GM19099 (cell line): ENCODE measurements at regions not wholly inside any gene's neighbourhood (a gene's known extent, or its start where the extent isn't known, plus 50 kb on each side); places are given as distances from the start of the nearest gene placed in this dataset.

Source experiments
- POLR2A ChIP-seq: IDR thresholded peaks from 3 replicates; pipeline ENCODE4 v1.6.1; 2011; ENCODE audit warnings: low read depth; ENCODE audit not compliant: insufficient read length; ENCODE audit errors: extremely low read depth

DNA sequence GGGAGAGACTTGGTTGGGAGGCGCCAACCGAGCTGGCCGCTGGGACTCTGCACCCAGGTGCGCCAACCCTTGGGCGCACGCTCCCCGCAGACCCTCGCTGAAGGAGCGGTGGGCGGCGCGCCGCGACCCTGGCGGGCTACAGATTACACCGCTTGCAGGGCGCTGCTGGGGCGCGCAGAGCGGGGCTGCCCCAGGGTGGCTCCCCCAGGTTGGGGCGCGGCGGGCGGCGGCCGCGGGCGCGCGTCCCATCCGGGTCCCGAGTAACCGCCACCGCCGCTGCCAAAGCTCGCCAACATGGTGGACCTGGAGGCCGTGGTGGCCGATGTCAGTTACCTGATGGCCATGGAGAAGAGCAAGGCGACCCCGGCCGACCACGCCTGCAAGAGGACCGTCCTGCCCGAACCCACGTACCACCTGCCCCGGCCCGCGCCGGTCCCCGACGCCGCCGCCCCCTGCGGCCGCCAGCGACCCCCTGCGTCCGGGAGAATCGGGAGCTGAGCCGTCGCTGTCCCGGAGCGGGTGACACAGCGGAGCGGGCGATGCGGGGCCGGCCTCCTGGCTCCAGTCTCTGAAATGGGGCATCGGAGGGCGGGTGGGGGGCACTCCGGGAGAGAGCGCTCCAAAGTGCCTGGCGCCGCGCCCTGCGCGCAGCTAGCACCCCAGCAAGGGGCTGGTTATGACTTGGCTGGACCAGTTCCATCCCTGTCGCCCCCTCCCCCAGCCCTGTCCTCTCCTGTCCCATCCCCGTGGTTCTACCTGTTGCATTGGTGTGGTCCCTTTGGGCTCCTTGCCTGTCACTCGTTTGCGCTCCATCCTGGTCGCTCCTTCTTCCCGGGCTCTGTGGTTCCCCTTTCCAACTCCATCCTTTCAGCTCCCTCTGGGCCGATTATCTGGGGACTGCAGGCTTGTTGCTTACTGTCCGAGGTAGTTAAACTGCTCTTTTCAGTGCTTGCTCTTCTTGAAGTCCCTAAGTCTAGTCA is 143.3 kb upstream of the GRK3 start:
- TF ChIP-seq POLR2A, result no peak

DNA sequence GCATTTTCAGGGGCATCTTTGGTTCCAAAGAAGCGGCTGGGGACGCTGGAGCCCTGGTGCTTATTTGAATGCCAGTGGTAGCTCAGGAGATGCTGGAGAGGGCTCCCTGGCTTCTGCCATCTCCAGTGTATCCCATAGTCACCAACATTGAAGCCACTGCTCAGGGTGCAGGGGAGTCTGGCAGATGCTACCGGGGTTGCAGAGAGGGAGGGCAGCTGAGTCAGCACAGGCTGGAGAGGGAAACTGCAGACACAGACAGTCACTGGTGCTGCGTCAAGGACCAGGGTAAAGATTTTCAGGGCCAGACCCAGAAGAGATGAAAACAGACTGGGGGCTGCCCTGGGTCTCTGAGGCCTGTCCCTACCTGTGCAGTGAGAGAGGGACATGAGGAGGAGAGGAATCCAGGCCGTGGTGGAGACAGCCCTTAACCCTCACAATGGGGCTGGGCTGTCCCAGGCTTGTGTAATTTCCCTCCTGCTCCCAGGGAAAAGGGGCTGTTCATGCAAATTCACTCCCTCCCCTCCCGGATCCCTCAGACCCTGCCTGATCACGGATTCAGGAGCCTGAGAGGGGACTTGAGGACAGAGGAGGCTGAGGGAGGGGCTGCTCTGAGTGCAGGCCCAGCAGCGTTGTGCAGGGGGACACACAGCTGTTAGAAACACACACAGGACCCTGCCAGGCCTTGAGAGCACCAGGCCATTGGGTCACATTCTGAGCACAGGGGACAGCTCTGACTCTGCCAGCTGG is 126.9 kb upstream of the GRK3 start:
- TF ChIP-seq POLR2A, result no peak

DNA sequence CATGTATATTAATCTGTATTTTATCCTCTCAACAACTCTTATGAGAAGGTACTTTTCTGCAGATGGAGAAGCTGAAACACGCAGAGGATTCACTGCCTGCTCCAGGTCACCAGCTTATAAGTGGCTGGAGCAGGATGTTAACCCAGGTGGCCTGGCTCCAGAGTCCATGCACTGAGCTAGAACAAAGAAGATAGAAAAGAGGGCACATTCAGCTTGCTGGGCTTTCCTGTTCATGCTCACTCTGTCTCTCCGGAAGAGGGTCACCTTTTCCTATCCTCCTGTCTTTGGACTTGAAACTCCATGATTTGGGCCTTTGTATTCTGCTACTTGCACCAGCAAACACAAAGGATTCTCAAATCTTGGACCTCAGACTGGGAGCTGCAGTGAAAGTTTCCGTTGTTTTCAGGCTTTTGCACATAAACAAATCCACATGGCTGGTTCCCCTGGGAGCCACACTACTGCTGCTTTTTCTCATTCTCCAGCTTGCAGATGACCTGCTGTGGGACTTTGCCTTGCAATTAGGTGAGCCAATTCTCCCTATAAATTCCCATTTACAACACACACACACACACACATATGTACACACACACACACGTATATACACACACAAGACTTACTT is 117.3 kb upstream of the GRK3 start:
- TF ChIP-seq POLR2A, result no peak

DNA sequence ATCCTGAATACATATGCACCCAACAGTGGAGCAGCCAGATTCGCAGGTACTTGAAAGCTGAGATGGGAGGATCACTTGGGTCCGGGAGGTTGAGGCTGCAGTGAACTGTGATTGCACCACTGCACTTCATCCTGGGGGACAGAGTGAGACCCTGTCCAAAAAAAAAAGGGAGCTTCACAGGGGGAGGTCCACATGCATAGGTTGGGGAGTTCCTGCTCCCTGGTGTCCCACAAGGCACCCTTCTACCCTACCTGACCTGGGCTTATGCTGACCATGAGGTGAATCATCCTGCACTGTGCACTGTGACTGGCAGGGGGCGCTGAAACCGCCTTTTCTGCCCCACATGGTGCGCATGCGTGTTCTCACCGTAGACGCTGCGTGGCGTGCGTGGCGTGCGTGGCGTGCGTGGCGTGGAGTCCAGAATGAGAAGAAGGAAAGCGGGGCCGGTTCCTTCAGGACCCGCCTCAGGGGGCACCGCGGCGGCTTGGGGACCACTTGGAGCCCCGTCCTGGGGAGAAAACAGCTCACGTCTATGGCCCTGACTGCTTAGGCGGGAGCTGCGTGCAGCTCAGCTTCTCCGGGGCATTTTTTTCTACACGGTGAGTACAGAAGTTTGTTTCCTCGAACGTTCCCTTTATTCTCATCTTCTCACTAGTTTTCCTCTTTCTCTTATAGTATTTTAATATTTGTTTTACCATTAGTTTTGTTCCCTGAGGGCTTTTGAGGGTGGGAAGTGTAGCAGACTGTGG is 116.6 kb upstream of the GRK3 start:
- TF ChIP-seq POLR2A, result peak; percentile 90

DNA sequence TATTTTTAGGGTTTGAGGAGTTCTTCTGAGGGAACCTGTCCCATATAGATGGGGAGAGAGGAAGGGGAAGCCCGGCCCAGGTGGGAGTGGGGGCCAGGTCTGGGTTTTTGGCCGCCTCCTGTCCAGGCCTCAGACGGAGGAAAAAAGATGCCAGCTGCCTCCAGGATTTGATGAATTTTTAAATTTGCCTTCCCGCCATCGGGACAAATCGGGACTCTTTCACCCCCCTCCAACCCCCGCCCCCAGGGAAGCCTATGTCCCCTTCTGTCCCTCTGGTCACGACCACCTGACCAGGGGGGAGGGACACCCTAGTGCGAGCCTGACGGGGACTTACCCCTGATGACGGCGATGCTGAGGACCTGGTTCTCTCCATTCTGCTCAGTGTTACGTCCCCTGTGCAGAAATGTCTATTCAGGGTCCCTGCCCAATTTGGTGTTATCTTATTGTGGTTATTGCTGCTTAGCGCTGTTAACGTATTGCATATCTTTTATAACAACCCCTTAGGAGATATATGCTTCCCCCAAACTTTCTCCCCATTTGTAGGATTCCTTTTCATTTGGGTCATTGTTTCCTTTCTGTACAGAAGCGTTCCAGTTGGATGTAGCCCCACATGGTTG is 115.9 kb upstream of the GRK3 start:
- TF ChIP-seq POLR2A, result no peak

DNA sequence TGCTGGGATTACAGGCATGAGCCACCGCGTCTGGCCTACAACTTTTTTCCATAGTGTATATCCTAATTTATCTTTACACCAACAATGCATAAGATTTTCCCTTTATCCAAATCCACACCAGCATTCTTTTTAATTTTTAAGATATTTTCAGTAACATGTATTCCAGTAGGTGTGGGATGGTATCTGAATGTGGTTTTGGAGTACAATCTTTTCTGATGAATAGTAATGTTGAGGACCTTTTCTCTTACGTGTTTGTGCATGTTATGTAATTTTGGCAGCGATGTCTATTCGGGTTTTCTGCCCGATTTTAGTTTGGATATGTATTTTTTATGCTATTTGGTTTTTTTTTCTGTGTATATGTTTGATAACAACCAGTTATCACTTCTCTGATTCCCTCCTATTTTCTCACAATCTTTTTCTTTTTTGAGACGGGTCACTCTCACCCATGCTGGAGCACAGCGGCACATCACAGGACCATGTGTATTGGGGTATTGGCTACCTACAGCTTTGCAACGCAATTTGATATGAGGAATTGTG is 114.6 kb upstream of the GRK3 start:
- TF ChIP-seq POLR2A, result no peak

DNA sequence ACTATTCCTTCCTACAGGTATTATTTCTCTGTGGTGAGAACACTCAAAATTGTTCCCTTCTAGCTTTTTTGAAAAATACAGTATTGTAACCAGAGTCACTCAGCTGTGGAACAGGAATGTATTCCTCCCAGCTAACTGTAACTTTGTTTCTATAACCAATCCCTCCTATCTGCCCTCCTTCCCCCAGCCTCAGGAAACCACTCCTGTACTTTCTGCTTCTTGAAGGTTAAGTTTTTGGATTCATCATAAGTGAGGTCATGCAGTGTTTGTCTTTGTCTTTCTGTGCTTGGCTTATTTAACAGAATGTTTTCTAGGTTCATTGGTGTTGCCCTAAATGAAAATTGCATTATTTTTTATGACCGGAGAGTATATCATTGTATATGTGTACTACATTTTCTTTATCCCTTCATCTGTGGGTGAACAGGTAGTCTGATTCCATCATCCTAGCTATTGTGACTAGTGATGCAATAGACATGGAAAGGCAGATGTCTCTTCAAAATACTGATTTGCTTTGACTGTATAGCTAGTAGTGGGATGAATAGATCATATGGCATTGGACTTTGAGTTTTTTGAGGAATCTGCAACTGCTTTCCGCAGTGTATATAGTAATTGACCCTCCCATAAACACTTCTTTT is 112.9 kb upstream of the GRK3 start:
- no peak for TF ChIP-seq POLR2A

DNA sequence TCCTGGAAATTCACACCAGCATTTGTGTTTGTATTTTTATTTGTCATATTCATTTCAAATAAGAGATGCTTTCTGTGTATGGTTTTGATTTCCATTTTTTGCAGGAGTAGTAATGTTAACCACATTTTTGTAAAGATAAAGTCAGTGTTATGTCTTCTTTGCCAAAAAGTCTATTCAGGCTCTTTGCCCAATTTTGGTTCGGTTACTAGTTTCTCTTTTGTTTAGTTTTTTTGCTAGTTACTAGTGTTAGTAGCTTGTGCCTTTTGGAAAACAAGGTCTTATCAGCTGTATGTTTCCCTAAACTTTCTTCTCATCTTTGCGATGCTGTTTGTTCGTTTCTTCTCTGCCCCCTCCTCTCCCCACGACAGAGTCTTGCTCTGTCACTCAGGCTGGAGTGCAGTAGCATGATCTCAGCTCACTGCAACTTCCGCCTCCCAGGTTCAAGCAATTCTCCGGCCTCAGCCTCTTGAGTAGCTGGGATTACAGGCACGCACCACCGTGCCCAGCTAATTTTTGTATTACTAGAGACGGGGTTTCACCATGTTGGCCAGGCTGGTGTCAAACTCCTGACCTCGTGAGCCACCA is 112.3 kb upstream of the GRK3 start:
- TF ChIP-seq POLR2A, result no peak

DNA sequence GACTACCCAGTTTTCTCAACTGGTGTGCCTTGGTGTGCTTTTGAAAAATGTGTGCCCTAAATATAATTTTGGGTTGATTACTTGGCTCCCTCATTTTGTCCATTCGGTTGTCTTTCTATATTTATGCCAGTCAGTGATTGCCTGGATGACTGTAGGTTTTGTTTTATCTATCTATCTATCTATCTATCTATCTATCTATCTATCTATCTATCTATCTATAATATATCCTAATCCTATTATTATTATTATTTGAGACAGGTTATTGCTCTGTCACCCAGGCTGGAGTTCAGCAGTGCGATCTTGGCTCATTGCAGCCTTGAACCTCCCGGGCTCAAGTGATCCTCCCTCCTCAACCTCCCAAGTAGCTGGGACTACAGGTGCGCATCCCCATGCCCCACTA is 111.4 kb upstream of the GRK3 start:
- no peak for TF ChIP-seq POLR2A

DNA sequence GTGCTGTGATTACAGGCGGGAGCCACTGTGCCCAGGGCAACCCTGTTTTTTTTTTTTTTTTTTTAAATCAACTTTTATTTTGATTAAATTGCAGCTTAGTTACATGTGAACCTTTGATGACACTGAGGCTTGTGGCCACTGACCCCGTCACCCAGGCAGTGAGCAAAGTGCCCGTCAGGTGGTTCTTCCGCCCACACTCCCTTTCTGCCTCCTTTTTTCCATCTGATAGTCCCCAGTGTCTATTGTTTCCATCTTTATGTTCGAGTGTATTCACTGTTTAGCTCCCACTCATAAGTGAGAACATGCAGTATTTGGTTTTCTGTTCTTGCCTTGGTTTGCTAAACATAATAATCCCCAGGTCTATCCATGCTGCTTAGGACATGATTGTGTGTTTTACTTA is 110.9 kb upstream of the GRK3 start:
- no peak for TF ChIP-seq POLR2A

DNA sequence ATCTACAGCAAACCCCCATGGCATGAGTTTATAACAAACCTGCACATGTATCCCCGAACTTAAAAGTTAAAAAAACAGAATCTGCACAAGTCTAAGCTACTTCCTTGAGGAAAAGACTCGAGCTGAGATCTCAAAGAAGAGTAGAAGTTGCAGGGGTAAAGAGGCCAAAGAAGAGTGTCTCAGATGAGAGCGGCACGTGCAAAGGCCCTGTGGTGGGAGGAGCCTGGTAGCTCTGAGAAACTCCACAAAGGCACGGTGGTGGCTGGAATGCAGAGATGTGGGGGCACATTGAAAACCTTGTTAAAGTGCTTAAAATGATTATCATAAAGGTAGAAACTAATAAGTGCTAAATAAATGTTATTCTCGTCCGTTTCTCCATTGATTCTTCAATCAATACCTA is 103.2 kb upstream of the GRK3 start:
- no peak for TF ChIP-seq POLR2A

DNA sequence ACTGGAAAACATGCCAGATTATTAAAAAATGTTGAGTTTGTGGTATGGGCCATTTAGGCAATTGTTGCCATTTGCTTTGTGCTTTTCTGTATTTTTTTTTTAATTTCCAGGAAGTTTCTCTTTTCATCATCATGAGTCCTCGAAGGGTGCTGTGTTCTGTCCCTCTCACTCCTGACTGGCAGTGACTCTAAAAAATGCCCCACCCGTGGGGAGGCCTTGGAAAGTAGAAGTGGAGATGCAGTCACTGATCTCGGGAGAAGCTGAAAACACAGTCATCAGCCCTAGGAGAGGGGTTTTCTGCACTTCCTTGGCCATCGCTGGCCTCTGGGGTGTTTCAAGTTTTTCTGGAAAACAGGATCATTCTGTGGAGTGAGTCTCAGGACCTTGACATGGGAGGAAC is 98.5 kb upstream of the GRK3 start:
- no peak for TF ChIP-seq POLR2A

DNA sequence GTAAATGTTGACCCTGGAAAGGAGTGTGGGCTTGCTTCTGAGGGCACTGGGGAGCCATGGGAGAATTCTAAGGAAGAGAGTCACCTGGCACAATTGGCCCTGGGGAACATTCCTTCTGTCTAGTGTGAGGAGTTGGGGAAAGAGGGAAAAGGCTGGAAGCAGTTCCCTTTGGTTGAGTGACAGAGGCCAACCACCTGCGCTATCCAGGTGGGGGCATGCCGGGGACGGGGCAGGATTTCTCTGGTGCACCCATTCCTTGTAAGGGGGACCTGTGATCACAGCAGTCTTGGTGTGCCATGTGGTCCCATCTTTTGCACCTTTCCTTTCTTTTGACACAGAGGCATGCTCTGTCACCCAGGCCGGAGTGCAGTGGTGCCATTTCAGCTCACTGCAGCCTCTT is 92.1 kb upstream of the GRK3 start:
- TF ChIP-seq POLR2A, result no peak
